H1 (cell line): ENCODE measurements at regions not wholly inside any gene's neighbourhood (a gene's known extent, or its start where the extent isn't known, plus 50 kb on each side); places are given as distances from the start of the nearest gene placed in this dataset.

Experiments
- CTCF ChIA-PET: fragments of 300-600 bp; sonication (Branson Sonifier 250); formaldehyde crosslinking; loops from one replicate; lab custom pipeline; 2021; ENCODE audit not compliant: partially characterized antibody; lab: Charles Lee
- POLR2A ChIA-PET: fragments of 300-600 bp; sonication (Branson Sonifier 250); formaldehyde crosslinking; loops from one replicate; lab custom pipeline; 2021; ENCODE audit warnings: inconsistent platforms; ENCODE audit not compliant: partially characterized antibody; lab: Charles Lee
- DNase-seq, 2 experiments: peaks; one replicate each; pipeline versions ENCODE4 v3.0.0 to v3.0.0-alpha.2; 2010 to 2022; ENCODE audit warnings: low spot score in 2 of 2, low read depth in 1 of 2, mixed read lengths in 1 of 2
- FAIRE-seq: peaks from 2 replicates; lab custom pipeline; 2011; peaks lifted over from hg19 to GRCh38; lab: Jason Lieb, UNC
- H2AFZ ChIP-seq: 2 replicates; pipeline ENCODE4 v1.8.1; 2012; ENCODE audit warnings: low read length, inconsistent platforms
- H2AK5ac ChIP-seq: 2 replicates; pipeline ENCODE4 v1.6.1; 2013; ENCODE audit warnings: low read depth, low read length
- H2BK120ac ChIP-seq: replicated peaks from 2 replicates; pipeline ENCODE3; 2013; ENCODE audit warnings: low read depth, low read length, inconsistent platforms
- H2BK12ac ChIP-seq: 2 replicates; pipeline ENCODE4 v1.6.1; 2013; ENCODE audit warnings: low read depth, low read length
- H2BK15ac ChIP-seq: 2 replicates; pipeline ENCODE4 v1.6.1; 2013; ENCODE audit warnings: low read length
- H2BK20ac ChIP-seq: 2 replicates; pipeline ENCODE4 v1.6.1; 2013; ENCODE audit warnings: low read length
- H2BK5ac ChIP-seq: 2 replicates; pipeline ENCODE4 v1.6.1; 2013; ENCODE audit warnings: low read depth, low read length
- H3K14ac ChIP-seq: 2 replicates; pipeline ENCODE4 v1.6.1; 2013; ENCODE audit warnings: inconsistent platforms; ENCODE audit not compliant: insufficient read length
- H3K18ac ChIP-seq: 2 replicates; pipeline ENCODE4 v1.6.1; 2013; ENCODE audit warnings: low read length; ENCODE audit errors: extremely low read depth
- H3K23ac ChIP-seq: 2 replicates; pipeline ENCODE4 v1.6.1; 2013; ENCODE audit warnings: inconsistent platforms; ENCODE audit not compliant: insufficient read length
- H3K23me2 ChIP-seq: 2 replicates; pipeline ENCODE4 v1.6.1; 2013; ENCODE audit warnings: low read depth, low read length
- H3K27ac ChIP-seq: 2 replicates; pipeline ENCODE4 v1.6.1; 2011; ENCODE audit warnings: low read depth, low read length, inconsistent platforms
- H3K27me3 ChIP-seq, 4 experiments: replicated peaks in 1 of 4; 1 replicate in 1 of 4; 2 replicates in 3 of 4; pipeline versions ENCODE4 v1.6.1 to v1.8.1; 2011 to 2013; ENCODE audit warnings: low read length in 3 of 4, mild to moderate bottlenecking in 3 of 4, inconsistent platforms in 2 of 4, mixed read lengths in 2 of 4, moderate library complexity in 1 of 4; ENCODE audit not compliant: control insufficient read depth in 3 of 4, insufficient read depth in 3 of 4; ENCODE audit errors: extremely low read depth in 1 of 4
- H3K36me3 ChIP-seq, 4 experiments: 2 replicates each; pipeline versions ENCODE4 v1.6.1 to v1.8.1; 2011 to 2013; ENCODE audit warnings: mild to moderate bottlenecking in 4 of 4, low read length in 3 of 4, moderate library complexity in 2 of 4, control low read depth in 1 of 4, inconsistent platforms in 1 of 4; ENCODE audit not compliant: insufficient read depth in 4 of 4, control insufficient read depth in 2 of 4
- H3K4ac ChIP-seq: replicated peaks from 2 replicates; pipeline ENCODE3; 2013; ENCODE audit warnings: low read length, low read depth, mixed read lengths, inconsistent platforms; ENCODE audit not compliant: insufficient read length
- H3K4me1 ChIP-seq, 4 experiments: replicated peaks in 1 of 4; 1 replicate in 1 of 4; 2 replicates in 3 of 4; pipeline versions ENCODE4 v1.6.1 to v1.8.1; 2011 to 2013; ENCODE audit warnings: low read length in 3 of 4, inconsistent platforms in 2 of 4, mixed read lengths in 1 of 4; ENCODE audit not compliant: insufficient read depth in 4 of 4, control insufficient read depth in 3 of 4
- H3K4me2 ChIP-seq, 2 experiments: 2 replicates each; pipeline versions ENCODE4 v1.6.1 to v1.8.1; 2011 to 2013; ENCODE audit warnings: low read depth in 2 of 2, low read length in 2 of 2, control low read depth in 1 of 2, inconsistent platforms in 1 of 2, mild to moderate bottlenecking in 1 of 2; ENCODE audit not compliant: insufficient read depth in 1 of 2
- H3K4me3 ChIP-seq, 4 experiments: fragments of 200-600, 300-600 bp in 1 of 4; sonication (generic), shearing (Covaris generic), sonication (Bioruptor Twin) in 1 of 4; 2 replicates each; pipeline versions ENCODE4 v1.5.1 to v1.8.1; 2011 to 2016; ENCODE audit warnings: low read length in 4 of 4, low read depth in 3 of 4, control low read depth in 2 of 4, inconsistent platforms in 2 of 4, mild to moderate bottlenecking in 2 of 4, mixed read lengths in 1 of 4, moderate library complexity in 1 of 4; ENCODE audit not compliant: insufficient read depth in 2 of 4; ENCODE audit errors: extremely low read depth in 1 of 4
- H3K56ac ChIP-seq: replicated peaks from 2 replicates; pipeline ENCODE3; 2013; ENCODE audit warnings: low read depth, mild to moderate bottlenecking, mixed read lengths, low read length, inconsistent platforms; ENCODE audit not compliant: insufficient read length
- H3K79me1 ChIP-seq: 2 replicates; pipeline ENCODE4 v1.6.1; 2013; ENCODE audit warnings: low read depth, low read length, control low read depth
- H3K79me2 ChIP-seq, 2 experiments: 2 replicates each; pipeline versions ENCODE4 v1.6.1 to v1.8.1; 2012 to 2013; ENCODE audit warnings: low read length in 2 of 2, mild to moderate bottlenecking in 2 of 2, inconsistent platforms in 1 of 2; ENCODE audit not compliant: insufficient read depth in 2 of 2, control insufficient read depth in 1 of 2
- H3K9ac ChIP-seq, 4 experiments: replicated peaks in 1 of 4; 1 replicate in 1 of 4; 2 replicates in 3 of 4; pipeline versions ENCODE4 v1.6.1 to v1.8.1; 2011 to 2013; ENCODE audit warnings: low read depth in 3 of 4, low read length in 3 of 4, control low read depth in 2 of 4, mild to moderate bottlenecking in 2 of 4, moderate library complexity in 2 of 4, inconsistent platforms in 1 of 4; ENCODE audit errors: extremely low read depth in 1 of 4
- H3K9me3 ChIP-seq, 2 experiments: 2 replicates each; pipeline versions ENCODE4 v1.6.1 to v1.8.1; 2012 to 2013; ENCODE audit warnings: mild to moderate bottlenecking in 2 of 2, moderate library complexity in 2 of 2, control low read depth in 1 of 2, inconsistent platforms in 1 of 2, low read depth in 1 of 2, low read length in 1 of 2, mixed read lengths in 1 of 2; ENCODE audit not compliant: insufficient read depth in 2 of 2
- H4K20me1 ChIP-seq, 2 experiments: replicated peaks in 1 of 2; 2 replicates each; pipeline versions ENCODE3 to v1.8.1; 2011 to 2013; ENCODE audit warnings: inconsistent platforms in 2 of 2, low read length in 2 of 2, mild to moderate bottlenecking in 1 of 2; ENCODE audit not compliant: insufficient read depth in 2 of 2, control insufficient read depth in 1 of 2
- H4K5ac ChIP-seq: 2 replicates; pipeline ENCODE4 v1.6.1; 2013; ENCODE audit warnings: low read length, low read depth, mixed read lengths, inconsistent platforms; ENCODE audit not compliant: insufficient read length
- H4K8ac ChIP-seq: 2 replicates; pipeline ENCODE4 v1.8.0; 2013; ENCODE audit warnings: mild to moderate bottlenecking, moderate library complexity, low read length, inconsistent platforms; ENCODE audit not compliant: insufficient read depth; ENCODE audit errors: extremely low read depth
- H4K91ac ChIP-seq: replicated peaks from 2 replicates; pipeline ENCODE3; 2013; ENCODE audit warnings: low read length, mixed read lengths, inconsistent platforms; ENCODE audit not compliant: insufficient read length
- ASH2L ChIP-seq: fragments of 200-600, 300-600 bp; sonication (generic); IDR thresholded peaks from one replicate; pipeline ENCODE4 v1.7.1; 2017; ENCODE audit warnings: low read length
- CBX5 ChIP-seq: fragments of 300-800, 300-1000 bp; sonication (generic); IDR thresholded peaks from 2 replicates; pipeline ENCODE4 v1.7.1; 2016; ENCODE audit warnings: antibody characterized with exemption, low read length, low read depth
- HDAC6 ChIP-seq: IDR thresholded peaks from one replicate; pipeline ENCODE4 v1.7.1; 2012; ENCODE audit warnings: low read depth, mild to moderate bottlenecking, inconsistent platforms, low read length, moderate library complexity
- JUND ChIP-seq: IDR thresholded peaks from 2 replicates; pipeline ENCODE4 v1.6.1; 2011; ENCODE audit warnings: mild to moderate bottlenecking, improper control_type of control experiment, low read length
- KDM4A ChIP-seq: IDR thresholded peaks from one replicate; pipeline ENCODE4 v1.7.1; 2012; ENCODE audit warnings: low read depth, mild to moderate bottlenecking, moderate library complexity, low read length, inconsistent platforms; ENCODE audit not compliant: severe bottlenecking
- SAP30 ChIP-seq: fragments of 300-600 bp; sonication (generic); IDR thresholded peaks from 2 replicates; pipeline ENCODE4 v1.7.1; 2012; ENCODE audit warnings: low read length, moderate library complexity, mild to moderate bottlenecking, inconsistent platforms; ENCODE audit not compliant: insufficient read depth, insufficient replicate concordance
- TAF7 ChIP-seq: optimal IDR thresholded peaks from 2 replicates; pipeline ENCODE3; 2011; ENCODE audit warnings: low read depth, mild to moderate bottlenecking, inconsistent platforms, low read length, moderate library complexity, borderline replicate concordance
- WGBS, 2 experiments: shearing (Covaris generic) in 1 of 2; methylation state at CpG; one replicate each; pipeline versions ENCODE4 v1.1.6 to v1.1.7; 2013 to 2015; ENCODE audit warnings: low lambda C conversion rate in 2 of 2, mixed read lengths in 2 of 2, inconsistent platforms in 1 of 2, low coverage in 1 of 2, missing lambda C conversion rate in 1 of 2; ENCODE audit not compliant: insufficient replicate concordance in 2 of 2, insufficient coverage in 1 of 2, insufficient read length in 1 of 2; ENCODE audit errors: extremely low coverage in 1 of 2, missing lambda C conversion rate in 1 of 2; 5-methylcytosine and 5-hydroxymethylcytosine counted together
- TF ChIP-seq, protein P1 (sequence below): IDR thresholded peaks from 2 replicates; pipeline ENCODE4 v1.6.1; 2012; ENCODE audit warnings: inconsistent platforms
- TF ChIP-seq, protein P2 (sequence below): IDR thresholded peaks from 2 replicates; pipeline ENCODE4 v1.6.1; 2012; ENCODE audit warnings: inconsistent platforms

DNA sequence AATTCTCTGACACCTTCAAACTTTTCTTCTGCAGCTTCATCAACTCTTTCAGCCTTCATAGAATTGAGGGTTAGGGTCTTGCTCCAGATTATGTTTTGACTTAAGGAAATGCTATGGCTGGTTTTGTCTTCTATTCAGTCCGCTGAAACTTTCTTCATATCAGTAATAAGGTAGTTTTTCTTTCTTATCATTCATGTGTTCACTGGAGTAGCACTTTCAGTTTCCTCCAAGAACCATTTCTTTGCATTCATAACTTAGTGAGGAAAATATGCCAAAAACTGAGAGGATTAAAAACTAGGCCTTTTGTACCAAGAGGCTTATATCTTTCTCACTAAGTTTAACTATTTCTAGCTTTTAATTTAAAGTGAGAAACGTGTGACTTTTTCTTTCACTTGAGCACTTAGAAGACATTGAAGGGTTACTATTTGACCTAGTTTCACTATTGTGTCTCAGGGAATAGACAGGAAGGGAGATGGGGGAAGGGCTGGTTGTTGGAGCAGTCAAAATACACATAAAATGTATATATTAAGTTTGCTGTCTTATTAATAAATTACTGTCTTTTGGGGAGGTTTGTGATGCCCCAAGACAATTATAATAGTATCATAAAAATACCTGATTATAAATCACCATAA, 1110.1 kb downstream of the TBL1XR1 start:
- no peak overlapping the region for H3K27ac ChIP-seq
- H4K91ac ChIP-seq = no peak overlapping the region
- H2BK120ac ChIP-seq = no peak overlapping the region
- H3K4me2 ChIP-seq = no peak overlapping the region
- H3K23me2 ChIP-seq = no peaks in the 10 kb centered on the region
- no peaks in the 10 kb centered on the region for H3K27me3 ChIP-seq
- H2BK12ac ChIP-seq = no peak overlapping the region
- H4K8ac ChIP-seq = no peak overlapping the region
- no peaks in the 10 kb centered on the region for H3K79me1 ChIP-seq
- no peak overlapping the region for H4K5ac ChIP-seq
- ChIA-PET CTCF (no interaction called here), POLR2A (no interaction called here)
- DNase-seq (no peak), FAIRE-seq (no peak)
- H2BK5ac ChIP-seq = no peak overlapping the region
- no peak overlapping the region for H2BK20ac ChIP-seq
- no peak overlapping the region for H3K56ac ChIP-seq
- no peak overlapping the region for H3K9ac ChIP-seq
- no peaks in the 10 kb centered on the region for H4K20me1 ChIP-seq
- H2BK15ac ChIP-seq = no peak overlapping the region
- no peak overlapping the region for H3K4me3 ChIP-seq
- H3K4me1 ChIP-seq = peaks cover 0 to 4% (median 0%) of the 10 kb centered on the region in 4 experiments; a peak in 1 of 7 replicates
- 77% methylated on average over 2 of the region's 2 CpGs; no CpG with 5 or more reads in 1 of the 2 experiments for WGBS, 2 experiments
- no peak for TF ChIP-seq KDM4A
- TF ChIP-seq SAP30 = no peak
- TF ChIP-seq CBX5 = no peak
- no peak for TF ChIP-seq JUND
- no peak for TF ChIP-seq TAF7
- TF ChIP-seq ASH2L = no peak
- TF ChIP-seq HDAC6 = no peak
- TF ChIP-seq, protein P1, sequence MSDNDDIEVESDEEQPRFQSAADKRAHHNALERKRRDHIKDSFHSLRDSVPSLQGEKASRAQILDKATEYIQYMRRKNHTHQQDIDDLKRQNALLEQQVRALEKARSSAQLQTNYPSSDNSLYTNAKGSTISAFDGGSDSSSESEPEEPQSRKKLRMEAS = no peak
- TF ChIP-seq, protein P2, sequence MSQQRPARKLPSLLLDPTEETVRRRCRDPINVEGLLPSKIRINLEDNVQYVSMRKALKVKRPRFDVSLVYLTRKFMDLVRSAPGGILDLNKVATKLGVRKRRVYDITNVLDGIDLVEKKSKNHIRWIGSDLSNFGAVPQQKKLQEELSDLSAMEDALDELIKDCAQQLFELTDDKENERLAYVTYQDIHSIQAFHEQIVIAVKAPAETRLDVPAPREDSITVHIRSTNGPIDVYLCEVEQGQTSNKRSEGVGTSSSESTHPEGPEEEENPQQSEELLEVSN = no peak
- H3K18ac ChIP-seq = no peak overlapping the region
- no peak overlapping the region for H2AFZ ChIP-seq
- no peak overlapping the region for H2AK5ac ChIP-seq
- no peaks in the 10 kb centered on the region for H3K36me3 ChIP-seq
- H3K9me3 ChIP-seq = no peaks in the 10 kb centered on the region
- no peak overlapping the region for H3K23ac ChIP-seq
- H3K4ac ChIP-seq = no peak overlapping the region
- H3K14ac ChIP-seq = no peak overlapping the region
- H3K79me2 ChIP-seq = no peaks in the 10 kb centered on the region
